ENCODE measurements at regions not wholly inside any gene's neighbourhood (a gene's known extent, or its start where the extent isn't known, plus 50 kb on each side); places are given as distances from the start of the nearest gene placed in this dataset.

GRCh38 chr5:2608391-2608790, 143.1 kb downstream of the IRX2 start:
- TF ChIP-seq CTCF (IDR thresholded peaks at IDR 0.05; ENCODE audit: low read depth, low read length): no peak
- TF ChIP-seq EZH2phosphoT487 (IDR thresholded peaks at IDR 0.05; ENCODE audit: low read depth): no peak

Measured in OCI-LY3 (cell line).